ENCODE measurements at regions not wholly inside any gene's neighbourhood (a gene's known extent, or its start where the extent isn't known, plus 50 kb on each side); places are given as distances from the start of the nearest gene placed in this dataset.
"Not testable (repeated sequence)": the region's sequence is repeated elsewhere in the genome, so short reads cannot be mapped to it uniquely, and the experiment has no call there.

DNA sequence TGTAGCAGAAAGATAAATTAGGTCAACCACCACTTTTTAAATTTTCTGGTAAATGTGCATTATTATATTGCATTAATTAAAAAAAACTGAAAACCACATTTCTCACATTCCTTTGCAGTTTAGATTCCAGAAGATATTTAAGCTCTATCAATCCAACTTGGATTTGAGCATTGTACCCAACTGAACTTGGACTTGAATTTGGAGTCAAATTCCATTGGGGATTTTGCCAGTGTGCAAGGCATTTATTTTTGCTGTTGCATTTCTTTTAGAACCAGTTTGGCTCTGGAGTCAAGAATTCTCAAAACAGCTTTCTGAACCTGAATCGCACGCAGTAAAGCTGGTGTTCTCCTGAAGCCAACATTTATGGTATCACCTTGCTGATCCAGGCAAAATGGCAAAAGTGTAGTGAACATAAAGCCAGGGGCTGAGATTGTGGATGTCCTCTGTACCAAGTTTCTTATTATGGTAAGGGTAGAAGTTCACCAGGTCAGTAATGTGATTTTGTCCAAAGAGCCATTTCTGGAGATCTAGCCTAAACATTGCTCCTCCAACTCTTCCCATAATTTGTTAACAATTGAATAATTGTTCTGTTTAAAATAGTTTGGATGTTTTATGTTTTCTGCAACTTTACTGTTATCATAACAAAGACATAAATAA is 890.9 kb downstream of the LRRIQ3 start:
- Histone ChIP-seq H3K9ac (ENCODE audit: extremely low read depth, low read length, poor library complexity, severe bottlenecking) (no peak overlapping the region), H3K9me3 (ENCODE audit: control insufficient read depth, low read length) (no peaks in the 10 kb centered on the region), H3K27ac (ENCODE audit: low read depth, low read length) (no peak overlapping the region), H3K27me3 (ENCODE audit: control insufficient read depth, insufficient read depth, low read length, poor library complexity, severe bottlenecking) (no peaks in the 10 kb centered on the region), H3K4me3 (ENCODE audit: low read length) (no peak overlapping the region), H3K4me1 (ENCODE audit: control insufficient read depth, insufficient read depth, low read length) (no peaks in the 10 kb centered on the region), H3K36me3 (ENCODE audit: control insufficient read depth, insufficient read depth, low read length) (no peaks in the 10 kb centered on the region)
- H3K4me1 Mint-ChIP-seq: peaks cover 5% of the 10 kb centered on the region
- no peak overlapping the region for H3K27ac Mint-ChIP-seq
- no peak for DNase-seq
- H3K36me3 Mint-ChIP-seq (ENCODE audit: low read depth): no peaks in the 10 kb centered on the region
- no peak for TF ChIP-seq CTCF (conservative IDR thresholded peaks at IDR 0.05)
- 80 to 90% methylated on average over 1 to 2 of the region's 2 CpGs for WGBS, 2 experiments (ENCODE audit: insufficient coverage in 1 of 2, insufficient read length in 1 of 2)
- no peaks in the 10 kb centered on the region for H3K9me3 Mint-ChIP-seq
- H3K4me3 Mint-ChIP-seq: no peak overlapping the region
- H3K27me3 Mint-ChIP-seq (ENCODE audit: insufficient read depth): no peaks in the 10 kb centered on the region

- 92 to 100% methylated on average over 1 to 2 of the region's 2 CpGs for WGBS, 2 experiments (ENCODE audit: insufficient coverage in 1 of 2, insufficient read length in 1 of 2)
- Mint-ChIP-seq H3K4me3 (no peak overlapping the region), H3K27me3 (ENCODE audit: insufficient read depth) (no peaks in the 10 kb centered on the region)
Observed at GRCh38 chr1:73273886-73274285, 924.1 kb downstream of the LRRIQ3 start.

GRCh38 chr1:73245196-73245595 is 952.8 kb downstream of the LRRIQ3 start:
- H3K36me3 Mint-ChIP-seq (ENCODE audit: low read depth); H3K27me3 ChIP-seq (ENCODE audit: control insufficient read depth, insufficient read depth, low read length, poor library complexity, severe bottlenecking); H3K4me1 Mint-ChIP-seq; H3K4me3 Mint-ChIP-seq; H3K9ac ChIP-seq (ENCODE audit: extremely low read depth, low read length, poor library complexity, severe bottlenecking); H3K4me3 ChIP-seq (ENCODE audit: low read length); H3K27me3 Mint-ChIP-seq (ENCODE audit: insufficient read depth); H3K27ac Mint-ChIP-seq; H3K4me1 ChIP-seq (ENCODE audit: control insufficient read depth, insufficient read depth, low read length); H3K27ac ChIP-seq (ENCODE audit: low read depth, low read length); H3K36me3 ChIP-seq (ENCODE audit: control insufficient read depth, insufficient read depth, low read length); DNase-seq: not testable (repeated sequence)
- H3K9me3 Mint-ChIP-seq: peaks cover 37% of the 10 kb centered on the region
- peaks cover 34% of the 10 kb centered on the region for H3K9me3 ChIP-seq (ENCODE audit: control insufficient read depth, low read length)

More at GRCh38 chr1:73273886-73274285, 924.1 kb downstream of the LRRIQ3 start:
- H3K4me3 ChIP-seq (ENCODE audit: low read length): no peak overlapping the region
- Mint-ChIP-seq H3K9me3 (peaks cover 16% of the 10 kb centered on the region), H3K36me3 (ENCODE audit: low read depth) (no peaks in the 10 kb centered on the region), H3K27ac (no peak overlapping the region), H3K4me1 (no peaks in the 10 kb centered on the region)
- no peak overlapping the region for H3K9ac ChIP-seq (ENCODE audit: extremely low read depth, low read length, poor library complexity, severe bottlenecking)
- no peaks in the 10 kb centered on the region for H3K36me3 ChIP-seq (ENCODE audit: control insufficient read depth, insufficient read depth, low read length)
- no peaks in the 10 kb centered on the region for H3K27me3 ChIP-seq (ENCODE audit: control insufficient read depth, insufficient read depth, low read length, poor library complexity, severe bottlenecking)
- H3K4me1 ChIP-seq (ENCODE audit: control insufficient read depth, insufficient read depth, low read length): no peaks in the 10 kb centered on the region
- no peak for DNase-seq
- no peak for TF ChIP-seq CTCF (conservative IDR thresholded peaks at IDR 0.05)
- H3K27ac ChIP-seq (ENCODE audit: low read depth, low read length): no peak overlapping the region
- peaks cover 8% of the 10 kb centered on the region for H3K9me3 ChIP-seq (ENCODE audit: control insufficient read depth, low read length)

- WGBS, 2 experiments (ENCODE audit: insufficient coverage in 1 of 2, insufficient read length in 1 of 2): 86 to 100% methylated on average over 1 to 2 of the region's 2 CpGs
- H3K36me3 Mint-ChIP-seq (ENCODE audit: low read depth): no peaks in the 10 kb centered on the region
- no peak overlapping the region for H3K4me3 Mint-ChIP-seq
- no peaks in the 10 kb centered on the region for H3K27me3 Mint-ChIP-seq (ENCODE audit: insufficient read depth)
- Histone ChIP-seq H3K36me3 (ENCODE audit: control insufficient read depth, insufficient read depth, low read length) (no peaks in the 10 kb centered on the region), H3K27me3 (ENCODE audit: control insufficient read depth, insufficient read depth, low read length, poor library complexity, severe bottlenecking) (no peaks in the 10 kb centered on the region), H3K9me3 (ENCODE audit: control insufficient read depth, low read length) (no peaks in the 10 kb centered on the region), H3K4me3 (ENCODE audit: low read length) (no peak overlapping the region), H3K9ac (ENCODE audit: extremely low read depth, low read length, poor library complexity, severe bottlenecking) (no peak overlapping the region), H3K4me1 (ENCODE audit: control insufficient read depth, insufficient read depth, low read length) (no peaks in the 10 kb centered on the region), H3K27ac (ENCODE audit: low read depth, low read length) (no peak overlapping the region)
- TF ChIP-seq CTCF (conservative IDR thresholded peaks at IDR 0.05): no peak
- H3K27ac Mint-ChIP-seq: no peak overlapping the region
- H3K9me3 Mint-ChIP-seq: peaks cover 11% of the 10 kb centered on the region
- DNase-seq: no peak
- peaks cover 2% of the 10 kb centered on the region for H3K4me1 Mint-ChIP-seq
Observed at GRCh38 chr1:73218995-73219546, 936.7 kb upstream of the NEGR1 start.

Measured in endodermal cell (in vitro differentiated cells).